GM18517 (cell line): ENCODE measurements at regions not wholly inside any gene's neighbourhood (a gene's known extent, or its start where the extent isn't known, plus 50 kb on each side); places are given as distances from the start of the nearest gene placed in this dataset.
"Not testable (repeated sequence)": the region's sequence is repeated elsewhere in the genome, so short reads cannot be mapped to it uniquely, and the experiment has no call there.

ENCODE experiments used
- ATAC-seq: cut with Tn5 transposase; IDR thresholded peaks from one replicate; pipeline ENCODE4 v1.9.1; 2021; ENCODE audit warnings: mild to moderate bottlenecking, moderate library complexity; ENCODE audit not compliant: unreplicated experiment

DNA sequence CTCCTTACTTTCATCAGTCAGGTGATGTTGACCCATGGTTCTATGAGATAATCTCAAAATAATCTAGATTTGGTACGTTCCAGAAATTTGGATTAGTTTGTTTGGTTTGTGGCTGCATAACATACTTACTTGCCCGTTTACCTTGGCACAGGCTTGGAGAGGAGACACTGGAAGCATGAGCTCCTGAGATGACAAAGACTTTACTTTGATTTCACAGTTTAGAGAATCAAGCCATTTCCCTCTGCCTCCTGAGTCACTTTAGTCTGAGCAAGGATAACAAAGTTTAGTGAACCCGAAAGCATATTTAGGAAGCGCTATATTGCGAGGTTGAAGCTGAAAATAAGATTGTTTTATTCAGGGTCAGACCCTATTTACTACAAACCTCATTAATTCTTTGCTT, 643.4 kb downstream of the QKI start:
- ATAC-seq: no peak

DNA sequence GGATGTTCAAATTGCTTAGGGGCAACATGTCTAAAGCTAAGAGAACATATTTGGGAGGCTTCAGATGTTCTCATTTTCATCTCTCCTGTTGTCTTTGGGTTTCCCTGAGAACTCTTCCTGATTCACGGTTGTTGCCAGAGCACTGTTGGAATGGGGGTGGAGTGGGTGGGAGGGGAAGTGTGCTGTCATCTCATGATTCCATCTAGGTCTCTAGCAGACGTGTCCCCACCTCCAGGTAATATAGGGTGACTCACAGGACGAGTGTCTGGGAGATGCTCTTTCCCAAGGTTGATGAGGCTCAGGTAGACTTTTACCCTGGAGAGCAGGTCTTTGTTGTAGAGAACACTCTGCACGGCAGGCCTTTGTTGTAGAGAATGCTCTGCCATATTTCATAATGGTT, 636.9 kb downstream of the QKI start:
- ATAC-seq: no peak

DNA sequence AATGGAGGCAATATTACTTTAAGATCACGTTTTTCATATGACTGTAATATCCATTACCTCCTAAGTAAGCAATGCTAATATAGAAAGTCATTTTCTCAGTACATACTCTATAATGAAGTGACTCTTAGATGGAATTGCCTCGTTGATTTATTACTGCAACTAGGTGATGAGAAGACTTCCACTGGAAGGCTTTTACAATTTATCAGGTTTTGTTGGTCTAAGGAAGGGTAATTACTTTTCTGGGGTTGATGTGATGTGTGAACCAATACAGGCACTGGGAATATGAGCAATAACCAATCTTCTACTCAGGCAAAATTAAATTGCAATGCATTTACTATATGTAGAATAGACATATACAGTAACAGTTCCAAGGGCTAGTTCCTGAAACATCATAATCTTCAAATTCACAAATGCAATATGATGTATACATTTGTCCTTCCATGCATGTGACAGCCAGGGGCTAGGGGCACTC, 635.0 kb downstream of the QKI start:
- ATAC-seq: no peak

DNA sequence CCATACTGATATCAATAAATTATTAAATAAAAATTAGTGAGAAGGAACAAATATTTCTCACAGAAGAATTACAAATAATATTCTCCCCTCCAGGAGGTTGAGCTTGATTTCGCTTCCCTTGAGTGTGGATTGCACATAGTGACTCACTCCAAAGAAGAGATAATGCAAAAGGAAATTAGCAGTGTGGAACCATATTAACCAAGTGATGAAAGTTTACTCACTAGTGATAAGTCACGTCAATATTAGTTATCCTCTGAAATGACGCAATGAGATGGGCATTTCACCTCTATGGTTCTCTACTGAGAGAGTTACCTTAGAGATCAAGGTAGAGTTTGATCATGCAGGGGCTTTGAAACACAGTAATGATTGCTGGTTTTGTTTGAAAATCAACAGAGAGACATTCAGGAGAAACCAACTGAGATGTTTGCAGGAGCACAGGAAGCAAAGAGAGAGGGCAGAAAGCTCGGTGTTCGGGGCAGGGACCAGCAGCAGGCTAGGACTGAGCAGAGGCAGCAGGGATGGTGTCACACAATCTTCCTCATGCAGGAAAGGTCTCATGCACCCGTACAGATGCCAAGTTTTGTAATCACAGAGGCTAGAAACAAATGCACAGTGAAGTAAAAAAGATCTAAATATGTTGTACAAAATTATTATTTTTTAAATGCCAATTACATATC, 634.5 kb downstream of the QKI start:
- no peak for ATAC-seq

DNA sequence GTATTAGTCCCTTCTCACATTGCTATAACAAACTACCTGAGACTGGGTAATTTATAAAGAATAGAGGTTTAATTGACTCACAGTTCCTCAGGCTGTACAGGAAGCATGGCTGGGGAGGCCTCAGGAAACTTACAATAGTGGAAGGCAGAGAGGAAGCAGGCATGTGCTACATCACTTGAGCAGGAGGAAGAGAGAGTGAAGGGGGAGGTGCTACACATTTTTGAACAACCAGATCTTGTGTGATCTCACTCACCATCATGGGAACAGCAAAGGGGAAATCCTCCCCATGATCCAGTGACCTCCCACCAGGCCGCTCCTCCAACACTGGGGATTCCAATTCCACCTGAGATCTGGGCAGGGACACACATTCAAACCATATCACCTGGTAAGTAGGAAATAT, 630.6 kb downstream of the QKI start:
- no peak for ATAC-seq

DNA sequence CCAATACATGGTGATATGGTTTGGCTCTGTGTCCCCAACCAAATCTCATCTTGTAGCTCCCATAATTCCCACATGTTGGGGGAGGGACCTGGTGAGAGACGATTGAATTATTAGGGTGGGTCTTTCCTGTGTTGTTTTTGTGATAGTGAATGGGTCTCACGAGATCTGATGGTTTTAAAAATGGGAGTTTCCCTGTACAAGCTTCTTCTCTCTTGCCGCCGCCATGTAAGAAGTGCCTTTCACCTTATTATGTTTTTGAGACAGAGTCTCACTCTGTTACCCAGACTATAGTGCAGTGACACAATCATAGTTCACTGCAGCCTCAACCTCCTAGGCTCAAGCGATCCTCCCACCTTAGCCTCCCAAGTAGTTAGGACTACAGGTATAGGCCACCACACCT, 629.1 kb downstream of the QKI start:
- not testable (repeated sequence) for ATAC-seq

DNA sequence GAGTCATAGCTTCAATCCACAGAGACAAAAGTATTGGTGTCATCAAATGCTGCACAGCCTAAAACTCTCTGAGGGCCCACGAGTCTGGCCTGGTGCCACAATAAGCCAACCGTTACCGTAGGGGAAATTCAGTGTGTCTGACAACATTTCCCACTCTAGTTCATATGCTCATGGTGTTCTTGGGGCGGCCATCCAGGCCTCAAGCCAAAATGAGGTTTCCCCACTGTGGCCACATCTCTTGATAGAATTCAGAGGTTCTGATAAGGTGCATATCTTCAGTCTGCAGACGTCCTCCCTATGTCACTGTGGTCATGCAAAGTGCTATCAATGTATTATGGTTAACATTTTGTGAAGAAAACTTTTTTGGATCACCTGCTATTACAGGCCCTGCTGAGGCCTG, 627.7 kb downstream of the QKI start:
- ATAC-seq: no peak

DNA sequence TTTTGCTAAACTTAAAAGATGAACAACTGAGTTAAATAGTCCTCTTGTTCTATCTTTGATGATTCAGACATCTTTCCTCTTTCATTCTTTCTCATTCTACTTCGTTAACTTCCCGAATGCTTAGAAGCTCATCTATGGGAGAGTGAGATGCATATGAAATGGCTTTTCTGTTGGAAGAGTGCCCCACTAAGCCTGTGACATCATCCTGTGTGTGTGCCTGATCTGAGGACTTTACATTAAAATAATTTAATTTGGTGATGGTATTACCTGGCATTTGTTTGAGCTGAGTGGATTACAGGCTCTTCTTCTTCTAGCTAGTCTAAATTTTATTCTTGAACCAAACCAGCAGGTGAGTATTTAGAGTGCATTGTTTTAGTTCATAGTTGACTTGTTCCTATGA, 626.5 kb downstream of the QKI start:
- no peak for ATAC-seq

DNA sequence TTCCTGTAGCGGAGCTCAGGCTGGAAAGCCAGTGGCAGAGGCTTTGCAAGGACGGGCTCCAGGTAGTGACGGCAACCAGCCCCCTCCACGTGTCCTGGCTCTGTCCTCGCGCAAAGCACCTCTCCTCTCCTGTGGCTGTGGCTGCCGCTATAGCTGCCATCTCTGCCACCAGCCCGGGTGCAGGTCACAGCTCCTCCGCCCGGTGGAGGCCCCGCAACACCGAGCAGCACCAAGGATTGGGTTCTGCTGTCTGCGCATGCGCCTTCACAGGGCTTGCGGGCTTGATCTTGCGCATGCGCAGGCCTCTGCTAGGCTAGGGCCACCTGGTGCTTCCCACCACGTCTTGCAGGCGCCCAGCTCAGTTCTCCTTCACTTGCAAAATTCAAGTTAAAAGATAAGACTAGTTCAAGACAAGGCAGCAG, 625.4 kb downstream of the QKI start:
- no peak for ATAC-seq

DNA sequence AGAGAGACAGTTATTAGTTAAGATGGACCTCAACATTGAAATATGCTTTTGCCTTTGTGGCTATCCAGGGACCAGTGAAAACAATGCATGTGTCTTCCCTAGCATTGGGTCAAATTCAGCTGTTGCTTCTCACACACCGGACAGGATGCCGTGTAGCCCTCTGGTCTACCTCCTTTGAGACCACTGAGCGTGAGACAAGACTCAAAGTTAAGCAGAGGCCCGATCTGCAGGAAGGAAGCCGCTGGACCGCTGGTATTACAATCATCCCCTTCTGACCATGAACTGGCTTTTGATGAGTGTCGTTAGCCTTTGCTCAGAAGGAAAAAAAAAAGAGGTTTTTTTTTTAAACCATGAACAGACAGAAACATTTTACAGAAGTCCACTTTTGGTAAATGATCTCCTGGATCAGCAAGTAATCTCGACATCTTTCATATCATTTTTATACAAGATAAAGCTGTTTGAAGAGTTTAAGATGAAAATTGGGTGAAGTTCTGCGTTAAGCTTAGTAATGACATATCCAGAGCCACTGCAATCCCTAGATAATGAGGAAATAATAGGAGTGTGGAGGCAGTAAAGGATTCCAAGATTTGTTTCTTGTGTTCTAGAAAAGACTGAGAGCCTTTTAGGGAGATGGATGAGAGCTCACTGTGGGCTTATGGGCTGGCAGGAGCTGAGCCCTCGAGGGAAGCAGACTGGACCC, 622.8 kb downstream of the QKI start:
- no peak for ATAC-seq

DNA sequence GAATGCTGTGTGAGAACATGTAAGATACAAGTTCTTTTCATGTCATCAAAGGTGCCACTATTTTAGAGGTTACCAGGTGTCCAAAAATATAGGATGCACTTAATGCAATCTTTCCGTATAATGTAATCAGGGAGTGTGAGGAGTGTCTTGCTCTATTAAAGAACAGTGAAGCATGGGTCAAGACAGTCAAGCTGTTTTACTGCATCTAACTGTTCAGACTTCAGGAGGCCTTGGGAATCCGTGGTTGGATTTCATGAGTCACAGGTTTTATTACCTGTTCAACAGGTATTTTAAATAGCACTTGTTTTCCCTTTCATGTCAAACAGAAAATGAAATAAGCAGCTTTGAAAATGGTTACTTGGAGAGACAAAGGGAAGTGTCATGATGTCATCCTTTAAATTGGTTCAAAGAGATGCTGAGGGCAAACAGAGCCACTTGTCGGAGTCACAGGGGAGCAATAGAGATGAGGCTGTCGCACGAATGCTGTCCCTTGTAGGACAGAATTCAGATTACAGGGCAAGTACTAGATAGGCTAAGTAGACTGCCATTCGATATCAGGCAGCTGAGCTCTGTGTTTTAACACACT, 621.5 kb downstream of the QKI start:
- no peak for ATAC-seq

DNA sequence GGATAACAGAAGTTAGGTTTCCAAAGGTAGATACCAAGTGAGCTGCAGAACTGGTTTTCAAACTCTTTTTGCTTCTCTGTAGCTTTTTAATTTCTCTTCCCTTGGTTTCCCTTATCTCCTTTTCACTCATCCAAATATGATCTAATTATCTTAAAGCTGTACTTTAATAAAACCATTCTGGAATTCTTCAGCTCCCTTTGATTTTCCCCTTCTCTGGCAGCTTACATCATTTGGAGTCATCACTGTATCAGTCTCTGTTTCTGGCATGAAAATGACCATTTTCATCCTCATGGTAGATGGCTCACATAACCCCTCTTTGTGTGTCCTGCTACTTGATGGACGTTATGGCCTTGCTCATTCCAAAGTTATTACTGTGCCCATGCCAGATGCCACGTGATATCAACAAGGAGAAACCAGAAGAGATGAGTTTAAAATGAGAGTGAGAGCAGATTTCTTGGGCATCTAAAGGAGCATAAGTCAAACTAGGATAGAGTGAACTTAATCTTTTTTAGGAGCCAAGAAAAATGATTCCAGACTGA, 620.2 kb downstream of the QKI start:
- no peak for ATAC-seq

DNA sequence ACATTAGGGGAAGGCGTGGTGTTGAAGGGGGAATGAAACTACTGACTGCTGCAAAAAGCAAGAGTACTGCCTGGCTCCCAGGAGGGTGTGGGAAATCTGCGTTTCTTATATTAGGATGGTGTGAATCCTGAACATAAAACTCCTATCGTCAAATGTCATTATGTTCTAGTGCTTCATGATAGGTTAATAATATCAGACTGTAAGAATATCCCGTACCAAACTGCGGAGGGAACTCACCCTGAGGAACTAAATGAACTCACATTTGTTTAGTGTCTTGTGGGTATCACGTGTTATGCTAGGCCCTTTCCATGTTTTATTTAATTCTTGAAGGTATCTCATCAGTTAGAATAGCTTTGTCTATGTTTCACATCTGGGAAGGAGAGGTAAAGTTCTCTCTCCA, 610.7 kb downstream of the QKI start:
- ATAC-seq: no peak

DNA sequence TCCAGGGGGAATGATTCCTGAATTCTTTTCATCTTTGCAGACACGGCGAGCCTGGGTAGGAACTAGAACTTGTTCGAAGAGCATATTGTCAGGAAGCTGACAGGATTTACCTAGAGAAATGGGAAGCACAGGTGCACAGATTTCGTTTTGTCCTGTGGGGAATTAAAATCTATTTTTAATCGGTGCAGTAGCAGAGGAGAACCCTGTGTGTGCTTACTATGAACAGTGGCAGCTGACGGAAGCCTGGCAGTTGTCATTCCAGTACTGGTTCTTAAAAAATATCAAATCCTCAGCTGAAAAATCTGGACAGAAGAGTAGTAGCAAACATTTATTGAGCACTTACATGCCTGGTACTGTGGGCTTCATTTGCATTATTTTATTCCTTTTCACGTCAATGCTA, 609.0 kb downstream of the QKI start:
- no peak for ATAC-seq

DNA sequence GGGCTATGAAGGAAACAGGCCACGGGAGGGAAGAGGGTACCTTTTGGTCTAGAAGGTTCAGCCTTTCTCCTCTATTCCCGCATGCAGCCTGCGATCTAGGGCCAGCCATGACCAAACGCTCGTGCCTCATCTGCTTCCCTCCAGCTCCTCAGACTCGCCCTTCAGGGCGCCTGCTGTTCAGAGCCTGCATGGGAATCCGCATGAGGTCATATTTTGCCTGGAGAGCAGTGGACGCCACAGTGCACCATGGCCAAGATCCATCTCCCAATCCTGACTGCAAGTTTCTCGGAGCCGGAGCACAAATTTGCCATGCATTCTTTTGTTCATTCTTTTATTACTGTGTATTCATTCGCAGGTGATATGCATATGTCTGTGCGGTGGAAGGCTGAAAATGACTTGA, 608.1 kb downstream of the QKI start:
- ATAC-seq: no peak

DNA sequence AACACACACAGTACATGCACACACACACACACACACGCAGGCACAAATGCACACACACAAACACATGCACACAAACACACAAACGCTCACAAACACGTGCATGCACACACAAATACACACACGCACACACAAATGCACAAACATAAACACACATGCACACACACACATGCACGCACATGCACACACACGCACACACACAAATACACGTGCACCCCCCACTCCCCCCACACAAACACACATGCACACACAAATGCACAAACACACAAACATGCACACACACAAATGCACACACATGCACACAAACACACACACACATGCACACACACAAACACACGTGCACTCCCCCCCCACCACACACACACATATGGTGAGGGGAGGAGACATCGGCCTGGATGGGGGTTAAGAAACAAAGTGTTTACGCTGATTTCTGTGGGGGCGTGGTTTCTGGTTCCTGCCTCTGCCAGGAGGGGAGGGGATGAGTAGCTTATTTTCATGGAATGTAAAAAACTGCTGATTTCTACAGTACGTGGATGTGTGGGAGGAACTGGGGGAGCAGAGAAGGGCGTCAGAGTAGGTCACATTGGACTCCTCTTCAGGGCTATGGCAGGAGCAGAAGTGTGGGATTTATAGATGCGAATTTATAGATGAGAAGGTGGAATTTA, 607.2 kb downstream of the QKI start:
- ATAC-seq: no peak

DNA sequence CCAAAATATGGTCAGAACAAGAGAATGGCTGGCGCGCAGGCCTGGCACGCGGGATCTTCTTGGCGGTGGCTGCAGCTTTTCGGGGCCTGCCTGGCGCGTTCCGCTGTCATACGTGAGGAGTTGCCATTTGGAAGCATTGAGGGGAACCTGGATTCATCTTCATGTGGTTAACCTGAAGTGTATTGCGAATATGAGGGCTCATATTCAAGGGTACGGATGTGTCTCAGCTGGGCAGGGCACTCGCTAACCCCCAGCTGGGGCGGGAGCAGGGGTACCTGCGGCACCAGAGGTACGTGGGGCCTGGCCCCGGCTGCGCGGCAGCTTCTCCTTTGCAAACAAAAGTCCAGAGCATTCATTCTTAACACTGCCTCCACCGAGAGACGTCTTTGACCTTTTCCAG, 605.6 kb downstream of the QKI start:
- no peak for ATAC-seq

DNA sequence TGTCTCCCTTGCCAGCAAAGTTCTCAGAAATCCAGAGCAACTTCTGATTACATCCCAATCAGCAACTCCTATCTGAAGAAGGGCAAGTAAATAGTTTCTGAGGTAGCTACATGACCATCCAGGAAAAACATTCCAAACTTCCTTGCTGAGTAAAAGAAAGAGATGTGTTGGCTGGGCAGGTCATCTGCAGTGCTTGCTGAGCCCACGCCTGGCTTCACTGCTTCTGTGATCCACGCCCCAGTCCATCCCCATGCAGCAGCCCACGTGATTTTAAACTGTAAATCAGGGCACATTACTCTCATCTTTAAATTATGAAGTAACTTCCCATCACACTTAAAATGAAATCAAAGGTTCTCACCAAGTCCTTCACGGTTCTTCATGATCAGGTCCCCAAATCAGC, 603.6 kb downstream of the QKI start:
- ATAC-seq: no peak

DNA sequence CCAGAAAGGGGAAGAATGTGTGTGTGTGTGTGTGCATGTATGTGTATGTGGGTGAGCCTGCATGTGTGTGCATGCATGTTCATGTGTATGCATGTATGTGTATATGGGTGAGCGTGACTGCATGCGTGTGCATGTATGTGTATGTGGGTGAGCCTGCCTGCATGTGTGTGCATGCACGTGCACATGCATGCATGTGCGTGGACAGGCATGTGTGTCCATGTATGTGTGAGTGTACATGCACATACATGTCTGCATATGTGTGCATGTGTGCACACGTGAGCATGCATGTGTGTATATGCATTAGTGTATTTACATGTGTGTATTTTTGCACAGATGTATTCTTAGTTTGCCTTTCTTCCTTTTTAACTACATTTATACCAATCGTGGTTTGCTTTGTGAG, 601.5 kb downstream of the QKI start:
- ATAC-seq: no peak

DNA sequence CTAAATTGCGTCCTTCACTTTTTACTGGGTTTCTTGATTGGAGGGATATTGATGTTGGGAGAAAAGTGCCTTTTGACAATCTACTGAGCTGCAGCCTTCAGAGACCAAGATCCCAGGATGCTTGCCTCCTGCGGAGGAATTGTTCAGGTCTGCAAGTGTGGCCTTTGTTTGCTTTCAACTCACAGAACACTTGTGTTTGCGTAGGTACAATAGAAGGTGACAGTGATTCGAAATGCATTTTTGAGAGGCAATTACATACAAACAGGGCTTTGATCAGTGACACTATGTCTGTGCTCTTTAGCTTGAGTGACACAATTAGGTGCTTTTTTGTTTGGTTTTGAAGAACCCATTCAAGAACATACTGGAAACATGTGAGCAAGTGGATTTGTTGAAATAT, 600.6 kb downstream of the QKI start:
- no peak for ATAC-seq

DNA sequence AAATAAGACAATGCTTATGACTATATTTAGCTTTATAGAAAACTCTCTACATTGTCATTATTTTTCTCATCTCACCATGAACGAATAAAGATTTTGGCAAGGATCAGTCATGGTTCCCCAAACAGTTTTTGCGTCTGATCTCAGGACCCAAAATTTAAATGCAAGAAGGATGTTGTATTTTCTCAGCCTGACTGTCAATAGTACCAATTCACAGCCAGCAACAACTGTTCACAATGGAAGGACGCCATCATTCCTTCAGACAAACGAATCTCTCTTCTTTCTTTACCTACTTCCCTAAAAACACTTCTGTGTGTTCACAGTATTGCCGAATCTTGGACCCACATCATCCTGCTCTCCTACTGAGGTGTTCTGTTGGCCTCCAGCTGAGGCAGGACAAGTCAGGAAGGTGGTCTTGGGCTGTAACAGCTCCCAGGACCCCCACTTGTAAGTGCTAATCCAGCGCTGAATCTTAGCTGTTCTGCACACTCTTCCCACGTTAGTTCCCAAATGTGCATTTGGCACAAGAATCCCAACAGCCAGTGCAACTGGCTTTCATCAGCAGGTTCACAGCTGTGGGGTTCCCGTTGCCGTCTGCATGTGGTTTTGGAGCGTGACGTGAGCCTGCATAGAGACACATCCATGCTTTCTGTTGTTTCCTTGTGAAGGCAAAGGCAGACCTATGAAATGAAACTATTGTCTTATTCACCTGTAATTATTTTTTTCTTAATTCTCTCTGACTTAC, 600.0 kb downstream of the QKI start:
- no peak for ATAC-seq
